H4 (cell line): ENCODE measurements at regions not wholly inside any gene's neighbourhood (a gene's known extent, or its start where the extent isn't known, plus 50 kb on each side); places are given as distances from the start of the nearest gene placed in this dataset.

Source experiments
- DNase-seq: peaks from one replicate; pipeline ENCODE4 v3.0.0-alpha.2; 2015; ENCODE audit warnings: low spot score

- no peak for DNase-seq
Measured at GRCh38 chr9:130781569-130781968, 53.5 kb upstream of the ABL1 start.

GRCh38 chr9:130782886-130783530 lies 52.0 kb upstream of the ABL1 start:
- no peak for DNase-seq

GRCh38 chr9:130785053-130785452 lies 50.0 kb upstream of the ABL1 start:
- DNase-seq: no peak
